Stimulated activated CD4-positive, alpha-beta T cell treated with anti-CD3 and anti-CD28 coated beads, Interleukin-1b, Interleukin-23, amount 100 ng/mL, for 48 hours (primary cell): ENCODE measurements at regions not wholly inside any gene's neighbourhood (a gene's known extent, or its start where the extent isn't known, plus 50 kb on each side); places are given as distances from the start of the nearest gene placed in this dataset.
A peak's percentile ranks its signal among the peaks of the same experiment; 100 is the strongest.

ENCODE experiments used
- DNase-seq: peaks from one replicate; pipeline ENCODE4 v3.0.0-alpha.2; 2020

DNA sequence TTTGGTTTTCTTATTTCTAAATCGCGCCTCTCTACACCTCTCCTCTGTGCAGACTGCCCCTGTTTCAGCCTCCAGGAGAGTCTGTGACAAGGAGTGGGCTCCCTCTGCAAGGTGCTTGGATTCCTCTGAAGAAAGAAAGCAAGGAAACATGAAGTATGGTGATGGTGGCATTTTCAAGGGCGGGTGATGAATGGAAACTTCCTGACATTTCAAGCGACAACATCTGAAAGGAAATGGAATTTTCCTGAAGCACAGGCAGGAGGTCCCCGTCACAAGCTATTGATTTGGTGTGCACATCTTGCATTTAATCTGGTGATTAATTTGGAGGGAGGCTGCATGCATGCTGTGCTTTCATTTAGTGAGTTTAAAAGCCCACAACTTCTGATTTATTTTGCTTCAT lies 164.6 kb upstream of the FGGY start:
- DNase-seq, result no peak

GRCh38 chr1:59133997-59134396 lies 162.9 kb upstream of the FGGY start:
- no peak for DNase-seq

DNA sequence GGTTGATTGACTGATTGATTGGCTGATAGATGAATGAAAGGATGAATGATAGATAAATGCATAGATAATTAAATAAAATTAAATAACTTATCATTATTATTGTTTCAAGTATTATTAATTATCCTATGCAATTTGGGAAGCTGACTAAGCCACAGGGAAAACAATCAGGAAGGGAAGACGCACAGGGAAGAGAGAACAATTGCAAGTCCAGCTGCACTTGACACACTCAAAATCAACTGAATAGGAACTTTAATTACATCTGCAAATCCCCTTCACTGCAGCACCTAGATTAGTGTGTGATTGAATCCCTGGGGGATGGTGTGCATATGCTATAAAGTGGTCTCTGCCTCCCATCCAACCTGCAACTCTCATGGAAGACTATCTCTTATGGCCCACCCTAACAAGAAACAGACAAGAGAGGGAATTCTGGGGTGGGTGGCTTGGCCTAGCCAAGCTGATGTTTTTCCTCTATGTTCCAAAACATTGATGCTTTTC lies 161.1 kb upstream of the FGGY start:
- no peak for DNase-seq

DNA sequence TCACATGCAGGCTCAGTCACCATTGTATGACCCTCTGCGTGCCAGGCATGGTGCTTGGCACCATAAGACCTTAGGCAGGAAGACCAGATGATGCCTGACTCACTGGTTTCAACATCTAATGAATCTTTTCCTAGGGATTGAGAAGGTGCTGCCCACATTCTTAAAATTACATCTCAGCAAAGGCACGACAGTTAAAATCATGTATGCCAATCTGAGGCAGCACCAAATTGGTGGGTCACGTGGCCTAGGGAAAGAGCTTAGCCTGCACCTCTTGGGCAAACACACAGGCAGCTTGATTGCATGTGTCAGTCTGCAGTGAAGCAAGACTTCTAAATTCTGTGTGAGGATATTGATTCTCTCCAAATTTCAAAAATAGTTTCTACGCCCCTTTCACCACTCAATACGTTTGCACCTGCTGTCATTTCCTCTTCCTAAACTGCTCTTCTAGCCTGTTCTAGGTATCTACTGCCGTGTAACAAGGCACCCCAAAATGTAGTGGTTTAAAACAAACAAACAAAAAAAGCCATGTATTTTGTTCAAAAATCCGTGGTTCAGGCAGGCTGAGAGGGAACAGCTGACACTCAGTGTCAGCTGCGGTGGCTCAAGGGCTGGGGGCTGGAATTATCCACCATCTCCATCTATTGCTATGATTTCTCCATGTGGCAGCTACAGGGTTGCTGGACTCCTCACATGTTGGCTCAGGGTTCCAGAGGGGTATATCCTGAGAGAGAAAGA lies 160.2 kb upstream of the FGGY start:
- DNase-seq, result no peak

GRCh38 chr1:59137276-59137615 lies 159.6 kb upstream of the FGGY start:
- DNase-seq, result no peak

DNA sequence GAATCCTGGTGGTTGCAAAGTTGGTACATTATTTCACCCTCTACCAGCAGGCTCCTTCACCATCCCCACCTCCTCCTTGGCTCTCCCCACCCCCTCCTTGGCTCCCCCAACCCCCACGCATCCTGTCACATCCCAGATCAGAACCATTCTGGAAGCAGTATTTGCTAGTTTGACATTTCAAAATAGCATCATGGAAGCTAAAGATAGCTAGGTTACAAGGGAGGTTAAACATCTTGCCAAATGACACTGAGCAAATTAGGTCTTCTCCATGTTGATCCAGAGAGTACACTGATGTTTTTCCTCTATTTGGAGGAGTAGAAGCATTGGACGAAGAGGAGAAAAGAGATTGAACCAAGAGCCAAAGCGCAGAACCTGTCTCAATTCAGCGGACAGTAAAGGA lies 158.9 kb upstream of the FGGY start:
- no peak for DNase-seq

GRCh38 chr1:59138402-59138801 lies 158.5 kb upstream of the FGGY start:
- DNase-seq, result no peak

- no peak for DNase-seq
Observed at GRCh38 chr1:59139396-59139795, 157.5 kb upstream of the FGGY start.

DNA sequence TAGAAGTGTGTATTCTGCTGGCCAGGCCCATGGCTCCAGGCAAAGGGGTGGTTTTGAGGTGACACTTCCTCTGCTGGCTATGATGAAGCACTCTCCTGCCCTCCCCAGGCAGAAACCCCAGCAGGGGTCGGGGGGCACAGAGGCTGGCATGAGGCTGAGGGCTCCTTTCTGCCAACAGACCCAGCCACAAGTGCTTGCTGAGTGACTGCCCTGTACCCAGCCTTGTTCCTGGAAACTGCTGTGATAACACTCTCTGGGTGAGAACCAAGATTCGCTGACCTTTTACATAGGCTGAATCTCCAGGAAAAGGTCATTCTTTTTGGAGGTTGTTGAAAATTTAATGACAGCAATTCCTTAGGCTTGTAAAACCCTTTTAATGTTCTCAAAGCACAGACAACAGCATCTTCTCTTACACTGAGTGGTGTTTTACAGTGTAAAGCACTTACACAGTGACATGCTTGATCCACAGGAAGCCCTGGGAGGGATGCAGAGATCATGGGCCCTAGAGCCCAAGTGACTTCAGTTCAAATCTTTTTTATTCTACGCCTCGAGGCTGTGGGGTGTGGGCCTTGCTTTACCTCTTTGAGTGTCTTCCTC lies 155.5 kb upstream of the FGGY start:
- no peak for DNase-seq

DNA sequence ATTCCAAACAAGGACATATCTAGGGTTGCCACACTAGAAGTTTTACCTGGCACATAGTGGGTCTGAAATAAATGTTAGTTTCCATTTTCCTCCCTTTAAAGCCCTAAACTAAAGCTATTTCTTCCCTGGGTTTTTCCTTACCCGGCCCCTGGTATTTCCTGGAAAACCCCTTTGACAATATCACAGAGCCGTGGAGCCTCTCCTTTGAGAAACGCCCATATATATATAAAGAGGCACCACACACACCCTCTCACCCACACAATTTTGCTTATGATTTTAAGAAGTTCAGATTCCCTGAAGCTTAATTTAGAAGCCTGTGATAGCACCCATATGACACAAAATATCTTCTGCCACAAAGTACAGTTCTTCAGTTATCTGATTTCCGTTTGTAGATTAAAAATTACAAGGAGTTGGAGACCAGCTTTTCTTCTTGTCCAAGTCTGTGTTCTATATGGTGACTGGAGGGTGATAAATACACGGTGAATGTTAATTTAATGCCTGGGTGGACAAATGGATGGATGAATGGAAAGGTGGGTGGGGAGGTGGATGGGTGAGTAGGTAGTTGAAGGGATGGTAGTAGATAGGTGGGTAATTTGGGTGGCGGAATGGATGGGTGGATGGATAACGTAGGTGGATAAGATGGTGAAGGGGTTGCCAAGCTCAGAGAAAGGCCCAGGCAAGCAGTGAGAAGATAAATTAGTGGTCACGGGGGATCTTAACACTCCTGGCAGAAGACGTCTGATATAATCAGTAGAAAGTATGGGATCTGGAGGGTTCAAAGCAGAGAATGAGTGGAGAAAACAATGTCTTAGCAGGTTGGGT lies 154.4 kb upstream of the FGGY start:
- no peak for DNase-seq

GRCh38 chr1:59143133-59143487 lies 153.8 kb upstream of the FGGY start:
- no peak for DNase-seq

GRCh38 chr1:59143811-59144210 lies 153.1 kb upstream of the FGGY start:
- no peak for DNase-seq

GRCh38 chr1:59144959-59145358 lies 151.9 kb upstream of the FGGY start:
- DNase-seq, result no peak

DNA sequence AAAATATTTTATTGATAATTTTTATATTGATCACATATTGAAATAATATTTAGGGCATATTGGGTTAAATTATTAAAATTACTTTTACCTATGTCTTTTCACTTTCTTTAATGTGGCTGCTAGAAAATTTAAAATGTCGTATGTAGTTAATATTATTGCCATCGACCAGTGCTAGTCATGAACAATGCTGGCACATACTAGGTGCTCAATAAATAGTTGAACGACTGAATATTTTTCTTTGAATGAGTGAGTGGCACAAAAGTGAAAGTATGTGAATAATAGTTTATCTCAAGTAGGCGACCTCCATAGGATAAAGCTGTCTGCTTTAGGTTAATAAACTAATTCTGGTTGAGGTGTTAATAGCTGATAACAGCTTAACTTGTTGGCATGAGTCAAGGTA lies 150.8 kb upstream of the FGGY start:
- no peak for DNase-seq

- peak; percentile 7 for DNase-seq
Observed at GRCh38 chr1:59146651-59147358, 150.1 kb upstream of the FGGY start.

- DNase-seq, result no peak
Observed at GRCh38 chr1:59149435-59149834, 147.5 kb upstream of the FGGY start.

GRCh38 chr1:59150577-59151386 lies 146.1 kb upstream of the FGGY start:
- peak; percentile 15 for DNase-seq

DNA sequence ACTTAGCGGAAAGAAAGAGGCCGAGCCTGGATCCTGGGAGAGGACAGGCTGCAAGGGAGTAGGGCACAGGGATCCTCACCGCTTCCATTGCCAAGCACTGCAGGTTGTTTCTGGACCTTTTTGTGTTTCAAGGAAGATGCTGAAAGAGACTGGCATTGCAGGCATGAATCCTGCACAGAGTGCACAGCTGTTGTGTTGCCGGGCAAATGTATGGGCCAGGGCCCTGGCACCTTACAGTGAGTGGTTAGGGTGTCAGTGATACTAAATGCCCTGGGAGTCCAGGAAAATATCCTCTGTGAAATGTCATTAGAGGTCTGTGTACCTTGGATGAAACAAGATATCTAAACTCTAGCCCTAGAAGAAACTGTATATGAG lies 145.5 kb upstream of the FGGY start:
- no peak for DNase-seq

DNA sequence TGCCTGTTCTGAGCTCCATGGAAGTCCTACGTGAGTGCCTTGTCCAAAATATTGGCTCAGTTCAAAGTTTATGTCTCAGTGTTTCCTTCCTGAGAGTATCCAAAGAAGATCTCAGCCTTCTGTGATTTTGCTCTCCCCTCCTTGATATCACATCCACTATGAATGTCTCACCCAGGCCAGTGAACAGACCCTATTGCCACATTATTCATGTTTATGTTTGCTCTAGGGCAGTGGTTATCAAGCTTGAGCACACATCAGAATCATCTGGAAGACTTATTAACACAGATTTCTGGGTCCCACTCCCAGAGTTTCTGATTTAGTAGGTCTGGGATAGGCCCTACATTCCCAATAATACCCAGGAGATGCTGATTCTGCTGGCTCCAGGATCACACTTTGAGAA lies 145.0 kb upstream of the FGGY start:
- no peak for DNase-seq

GRCh38 chr1:59152511-59152910 lies 144.4 kb upstream of the FGGY start:
- no peak for DNase-seq

- no peak for DNase-seq
Observed at GRCh38 chr1:59154401-59154800, 142.5 kb upstream of the FGGY start.

DNA sequence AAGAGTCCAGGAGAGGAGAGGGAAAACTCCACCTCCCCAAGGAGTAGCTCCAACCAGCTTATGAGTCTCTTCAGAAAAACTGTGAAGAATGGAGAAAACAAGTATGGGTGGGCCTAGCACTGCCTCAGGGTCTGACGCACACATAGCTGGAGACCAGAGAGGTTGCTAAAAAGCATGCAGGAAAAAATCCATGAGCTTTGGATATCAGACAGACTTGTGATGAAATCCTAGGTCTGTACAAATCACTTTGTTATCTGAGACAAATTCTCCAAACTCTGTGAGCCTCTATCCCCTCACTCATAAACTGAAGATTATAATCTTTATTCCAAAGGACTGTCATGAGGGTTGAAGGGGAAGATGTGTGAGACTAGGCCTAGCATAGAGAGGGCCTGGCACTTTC lies 141.5 kb upstream of the FGGY start:
- DNase-seq, result no peak

DNA sequence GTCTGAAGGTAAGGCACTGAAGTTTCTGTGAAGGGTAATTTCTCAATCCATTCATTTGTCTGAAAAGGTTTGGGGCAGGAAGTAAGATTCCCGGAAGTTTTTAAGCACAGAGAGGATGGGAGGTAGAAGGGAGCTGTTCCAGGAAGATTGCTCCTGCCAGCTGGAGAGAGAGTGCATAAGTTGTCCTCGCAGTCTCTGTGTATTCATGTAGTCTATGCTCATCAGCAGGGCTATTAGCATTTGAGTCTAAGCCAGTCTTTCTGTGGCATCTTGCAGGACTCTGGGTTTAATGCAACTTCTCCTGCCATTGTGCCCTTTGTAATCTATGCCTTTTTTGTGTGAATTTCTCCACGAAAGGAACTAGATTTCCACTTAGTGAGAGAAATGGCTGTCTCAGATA lies 140.8 kb upstream of the FGGY start:
- no peak for DNase-seq
